Ascending aorta (tissue), 2 donors: ENCODE measurements at regions not wholly inside any gene's neighbourhood (a gene's known extent, or its start where the extent isn't known, plus 50 kb on each side); places are given as distances from the start of the nearest gene placed in this dataset.

Experiments
- DNase-seq, 2 donors: peaks; one replicate each; pipeline ENCODE4 v3.0.0-alpha.2; 2019; ENCODE audit warnings: low spot score in 2 of 2
- H3K27ac ChIP-seq, 2 donors: fragments of 200-600 bp; sonication (generic); one replicate each; pipeline ENCODE4 v1.5.1; 2016 to 2017; ENCODE audit warnings: mild to moderate bottlenecking in 1 of 2
- H3K27me3 ChIP-seq: fragments of 200-600 bp; sonication (generic); one replicate; pipeline ENCODE4 v1.5.1; 2017
- H3K36me3 ChIP-seq, 2 donors: fragments of 200-600 bp; sonication (generic); one replicate each; pipeline ENCODE4 v1.5.1; 2016
- H3K4me1 ChIP-seq, 2 donors: fragments of 200-600 bp; sonication (generic); one replicate each; pipeline ENCODE4 v1.5.1; 2016 to 2017; ENCODE audit warnings: mild to moderate bottlenecking in 1 of 2
- H3K4me3 ChIP-seq, 2 donors: fragments of 200-600 bp; sonication (generic); one replicate each; pipeline ENCODE4 v1.5.1; 2016 to 2017; ENCODE audit warnings: mild to moderate bottlenecking in 1 of 2
- H3K9me3 ChIP-seq, 2 donors: fragments of 200-600 bp; sonication (generic); one replicate each; pipeline ENCODE4 v1.5.1; 2016
- intact Hi-C: fragments of 100-400 bp; cut with DNase I; formaldehyde crosslinking; loops from one replicate; pipeline ENCODE4 v1.15.1; 2023
- TF ChIP-seq, protein P1 (sequence below), 3 experiments: fragments of 200-600 bp in 2 of 3; fragments of 450-650 bp in 1 of 3; sonication (generic) in 2 of 3; IDR thresholded peaks; one replicate each; pipeline ENCODE4 v1.5.1; 2016 to 2019; ENCODE audit warnings: antibody characterized with exemption in 3 of 3, mild to moderate bottlenecking in 1 of 3, moderate library complexity in 1 of 3

GRCh38 chr14:85280074-85280473 lies 249.9 kb upstream of the FLRT2 start:
- no peaks in the 10 kb centered on the region for H3K27me3 ChIP-seq
- TF ChIP-seq, protein P1, sequence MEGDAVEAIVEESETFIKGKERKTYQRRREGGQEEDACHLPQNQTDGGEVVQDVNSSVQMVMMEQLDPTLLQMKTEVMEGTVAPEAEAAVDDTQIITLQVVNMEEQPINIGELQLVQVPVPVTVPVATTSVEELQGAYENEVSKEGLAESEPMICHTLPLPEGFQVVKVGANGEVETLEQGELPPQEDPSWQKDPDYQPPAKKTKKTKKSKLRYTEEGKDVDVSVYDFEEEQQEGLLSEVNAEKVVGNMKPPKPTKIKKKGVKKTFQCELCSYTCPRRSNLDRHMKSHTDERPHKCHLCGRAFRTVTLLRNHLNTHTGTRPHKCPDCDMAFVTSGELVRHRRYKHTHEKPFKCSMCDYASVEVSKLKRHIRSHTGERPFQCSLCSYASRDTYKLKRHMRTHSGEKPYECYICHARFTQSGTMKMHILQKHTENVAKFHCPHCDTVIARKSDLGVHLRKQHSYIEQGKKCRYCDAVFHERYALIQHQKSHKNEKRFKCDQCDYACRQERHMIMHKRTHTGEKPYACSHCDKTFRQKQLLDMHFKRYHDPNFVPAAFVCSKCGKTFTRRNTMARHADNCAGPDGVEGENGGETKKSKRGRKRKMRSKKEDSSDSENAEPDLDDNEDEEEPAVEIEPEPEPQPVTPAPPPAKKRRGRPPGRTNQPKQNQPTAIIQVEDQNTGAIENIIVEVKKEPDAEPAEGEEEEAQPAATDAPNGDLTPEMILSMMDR (IDR thresholded peaks at IDR 0.05) = no peak
- DNase-seq = no peak
- no peaks in the 10 kb centered on the region for H3K9me3 ChIP-seq
- H3K4me3 ChIP-seq = no peak overlapping the region
- H3K4me1 ChIP-seq = no peaks in the 10 kb centered on the region
- no peak overlapping the region for H3K27ac ChIP-seq
- no peaks in the 10 kb centered on the region for H3K36me3 ChIP-seq
- intact Hi-C loops = no loop called here

DNA sequence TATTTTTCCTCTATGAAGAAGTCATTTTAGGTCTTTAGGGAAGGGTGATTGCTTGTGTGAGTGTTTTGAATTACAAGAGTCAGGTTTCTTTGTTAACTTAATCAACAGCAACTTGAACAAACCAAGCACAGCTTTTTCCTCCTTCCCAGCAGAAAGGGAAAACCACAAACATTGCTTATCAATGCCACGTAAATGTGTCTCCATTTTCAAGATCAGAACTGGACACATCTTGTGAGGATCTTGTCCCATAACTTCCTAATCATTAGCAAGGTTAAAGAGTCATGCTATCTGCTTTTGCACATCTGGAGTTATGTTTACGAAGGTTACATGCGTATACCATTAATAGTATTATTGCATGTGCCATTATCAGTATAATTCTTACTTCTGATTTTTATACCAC lies 248.0 kb upstream of the FLRT2 start:
- no peaks in the 10 kb centered on the region for H3K9me3 ChIP-seq
- H3K4me1 ChIP-seq = no peaks in the 10 kb centered on the region
- no peaks in the 10 kb centered on the region for H3K27me3 ChIP-seq
- H3K4me3 ChIP-seq = no peak overlapping the region
- TF ChIP-seq, protein P1 (IDR thresholded peaks at IDR 0.05) = no peak
- intact Hi-C loops = no loop called here
- DNase-seq = no peak
- H3K27ac ChIP-seq = no peak overlapping the region
- no peaks in the 10 kb centered on the region for H3K36me3 ChIP-seq

GRCh38 chr14:85288041-85288440 lies 241.9 kb upstream of the FLRT2 start:
- H3K4me1 ChIP-seq = no peaks in the 10 kb centered on the region
- H3K27me3 ChIP-seq = no peaks in the 10 kb centered on the region
- H3K4me3 ChIP-seq = no peak overlapping the region
- no peaks in the 10 kb centered on the region for H3K36me3 ChIP-seq
- no peak overlapping the region for H3K27ac ChIP-seq
- DNase-seq = no peak
- TF ChIP-seq, protein P1 (IDR thresholded peaks at IDR 0.05) = no peak
- no peaks in the 10 kb centered on the region for H3K9me3 ChIP-seq
- intact Hi-C loops = no loop called here

DNA sequence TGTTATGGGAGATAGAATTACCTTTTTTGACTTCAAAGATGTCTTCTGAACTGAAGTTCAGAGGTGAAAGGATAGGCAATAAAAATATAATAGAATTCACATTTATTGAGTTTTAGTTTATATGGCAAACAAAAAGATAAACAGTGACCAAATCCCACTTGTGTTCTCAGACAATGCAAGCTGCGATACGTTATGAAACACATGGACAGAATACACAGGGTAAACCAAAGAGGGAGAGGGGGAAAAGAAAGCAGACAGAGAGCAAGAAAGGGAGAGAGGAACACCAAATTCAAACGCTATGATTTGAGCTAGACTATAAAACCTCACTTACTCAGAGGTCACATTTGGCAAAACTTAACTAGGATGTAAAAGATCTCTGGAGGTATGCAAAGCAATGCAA lies 238.2 kb upstream of the FLRT2 start:
- H3K27ac ChIP-seq = no peak overlapping the region
- H3K4me1 ChIP-seq = no peaks in the 10 kb centered on the region
- TF ChIP-seq, protein P1 (IDR thresholded peaks at IDR 0.05) = no peak
- no peaks in the 10 kb centered on the region for H3K36me3 ChIP-seq
- intact Hi-C loops = no loop called here
- no peaks in the 10 kb centered on the region for H3K27me3 ChIP-seq
- no peak for DNase-seq
- no peak overlapping the region for H3K4me3 ChIP-seq
- H3K9me3 ChIP-seq = no peaks in the 10 kb centered on the region

DNA sequence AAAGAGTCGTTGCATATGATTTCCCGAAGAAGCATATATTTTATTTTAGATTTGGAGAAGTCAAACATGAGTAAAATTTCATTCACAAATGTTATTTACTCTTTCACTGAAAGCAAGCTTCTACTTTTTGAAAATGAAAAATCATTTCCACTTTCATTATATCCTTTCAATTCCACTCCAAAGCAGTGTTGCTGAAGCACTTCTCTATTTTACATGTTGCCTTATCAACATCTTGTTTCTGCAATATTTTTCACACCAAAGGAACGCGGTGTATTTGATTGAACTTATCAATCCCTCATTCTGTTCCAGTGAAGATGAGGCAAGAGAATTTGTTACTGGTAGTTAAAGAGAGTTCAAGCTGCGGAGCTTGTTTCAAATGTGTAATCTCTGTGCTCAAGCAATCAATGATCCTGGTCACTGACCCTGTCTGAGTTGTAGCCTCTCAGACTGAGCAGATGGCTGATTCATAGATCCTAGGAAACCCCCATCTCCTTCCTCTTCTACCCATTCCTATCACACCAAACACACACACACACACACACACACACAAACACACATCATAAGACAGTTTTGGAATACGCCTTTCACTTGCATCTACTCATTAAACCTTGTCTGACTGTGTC lies 236.2 kb upstream of the FLRT2 start:
- no peak for DNase-seq
- intact Hi-C loops = no loop called here
- no peaks in the 10 kb centered on the region for H3K36me3 ChIP-seq
- H3K27me3 ChIP-seq = no peaks in the 10 kb centered on the region
- H3K9me3 ChIP-seq = no peaks in the 10 kb centered on the region
- no peak overlapping the region for H3K27ac ChIP-seq
- TF ChIP-seq, protein P1 (IDR thresholded peaks at IDR 0.05) = no peak
- H3K4me1 ChIP-seq = no peaks in the 10 kb centered on the region
- H3K4me3 ChIP-seq = no peak overlapping the region

DNA sequence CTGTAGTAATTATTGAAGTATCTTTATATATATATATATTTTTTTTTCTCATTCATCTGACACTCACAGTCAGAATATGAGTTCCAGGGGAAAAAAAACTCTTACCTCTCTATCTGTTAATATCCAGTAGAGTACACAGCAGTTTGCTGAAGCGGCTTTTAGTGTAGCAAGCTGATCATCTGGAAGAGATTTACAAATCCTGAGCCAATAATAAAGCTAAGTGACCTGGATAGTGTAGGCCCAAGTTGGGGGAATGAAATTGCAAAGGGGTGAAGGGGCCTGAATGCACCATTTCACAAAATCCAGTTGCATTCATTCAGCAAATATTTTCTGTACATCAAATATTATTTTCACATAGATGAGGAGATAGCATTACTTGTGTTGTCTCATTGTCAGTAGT lies 234.6 kb upstream of the FLRT2 start:
- intact Hi-C loops = no loop called here
- TF ChIP-seq, protein P1 (IDR thresholded peaks at IDR 0.05) = no peak
- no peaks in the 10 kb centered on the region for H3K27me3 ChIP-seq

More for the DNA sequence above, 234.6 kb upstream of the FLRT2 start:
- Histone ChIP-seq H3K9me3 (no peaks in the 10 kb centered on the region), H3K4me3 (no peak overlapping the region), H3K36me3 (no peaks in the 10 kb centered on the region), H3K4me1 (no peaks in the 10 kb centered on the region), H3K27ac (no peak overlapping the region)
- DNase-seq = no peak
